GM23248 (cell line): ENCODE measurements at regions not wholly inside any gene's neighbourhood (a gene's known extent, or its start where the extent isn't known, plus 50 kb on each side); places are given as distances from the start of the nearest gene placed in this dataset.

ENCODE experiments used
- EZH2 ChIP-seq: fragments of 200-600 bp; sonication (generic); IDR thresholded peaks from 2 replicates; pipeline ENCODE4 v1.6.1; 2018; ENCODE audit warnings: antibody characterized with exemption, mild to moderate bottlenecking; ENCODE audit not compliant: insufficient read depth, poor library complexity, severe bottlenecking
- EZH2phosphoT487 ChIP-seq: fragments of 200-600 bp; sonication (generic); IDR thresholded peaks from 2 replicates; pipeline ENCODE4 v1.6.1; 2018; ENCODE audit warnings: antibody characterized with exemption, moderate library complexity, mild to moderate bottlenecking, low read depth; ENCODE audit not compliant: insufficient read depth

- TF ChIP-seq EZH2 (no peak), EZH2phosphoT487 (no peak)
These were observed 53.9 kb upstream of the AKT3 start for GRCh38 chr1:243903895-243904294.
